IMR-90 (cell line): ENCODE measurements at regions not wholly inside any gene's neighbourhood (a gene's known extent, or its start where the extent isn't known, plus 50 kb on each side); places are given as distances from the start of the nearest gene placed in this dataset.

Source experiments
- ATAC-seq: fragments of 200-7000 bp; cut with Tn5 transposase; 2 replicates; pipeline ENCODE4 v1.9.1; 2020; ENCODE audit warnings: low read depth, mild to moderate bottlenecking, moderate library complexity
- BruUV-seq: library from RNA; stranded (reverse); fragments of 400-500 nt; replicated peaks from 2 replicates; lab custom pipeline; 2021; lab: Mats Ljungman, UMichigan
- CTCF ChIA-PET: fragments of 300-600 bp; formaldehyde crosslinking; extraction: SDS; loops from one replicate; lab custom pipeline; 2021; ENCODE audit warnings: antibody characterized with exemption; lab: Yijun Ruan, JAX
- POLR2A ChIA-PET: fragments of 300-600 bp; sonication (Branson Sonifier 250); formaldehyde crosslinking; loops from one replicate; lab custom pipeline; 2022; ENCODE audit warnings: antibody characterized with exemption; ENCODE audit not compliant: unreplicated experiment; lab: Charles Lee
- DNase-seq: peaks from one replicate; pipeline ENCODE4 v3.0.0; 2013
- H2AFZ ChIP-seq: replicated peaks from 2 replicates; pipeline ENCODE3; 2013; ENCODE audit warnings: low read length, mild to moderate bottlenecking; ENCODE audit not compliant: poor library complexity
- H2AK5ac ChIP-seq: 2 replicates; pipeline ENCODE4 v1.6.1; 2013; ENCODE audit warnings: low read depth, low read length, inconsistent platforms
- H2AK9ac ChIP-seq: replicated peaks from 2 replicates; pipeline ENCODE3; 2013; ENCODE audit warnings: mild to moderate bottlenecking, low read depth, low read length, moderate library complexity; ENCODE audit not compliant: poor library complexity
- H2BK120ac ChIP-seq: 2 replicates; pipeline ENCODE4 v1.6.1; 2013; ENCODE audit warnings: low read depth, low read length, inconsistent platforms
- H2BK15ac ChIP-seq: 3 replicates; pipeline ENCODE4 v1.6.1; 2013; ENCODE audit warnings: low read depth, low read length, inconsistent platforms
- H2BK20ac ChIP-seq: 2 replicates; pipeline ENCODE4 v1.6.1; 2013; ENCODE audit warnings: low read depth, mild to moderate bottlenecking, inconsistent platforms, low read length, moderate library complexity
- H2BK5ac ChIP-seq: 2 replicates; pipeline ENCODE4 v1.6.1; 2013; ENCODE audit warnings: mild to moderate bottlenecking, low read depth, low read length, inconsistent platforms; ENCODE audit not compliant: poor library complexity, severe bottlenecking
- H3K14ac ChIP-seq: replicated peaks from 2 replicates; pipeline ENCODE4 v1.6.1; 2013; ENCODE audit warnings: low read depth, low read length, inconsistent platforms
- H3K18ac ChIP-seq: 2 replicates; pipeline ENCODE4 v1.6.1; 2013; ENCODE audit warnings: low read depth, low read length, control low read depth
- H3K23ac ChIP-seq: 2 replicates; pipeline ENCODE4 v1.6.1; 2013; ENCODE audit warnings: low read depth, low read length, inconsistent platforms
- H3K27ac ChIP-seq: 2 replicates; pipeline ENCODE4 v1.5.1; 2013; ENCODE audit warnings: mild to moderate bottlenecking, control low read depth, low read length; ENCODE audit not compliant: insufficient read depth
- H3K27me3 ChIP-seq: 2 replicates; pipeline ENCODE4 v1.6.1; 2013; ENCODE audit warnings: low read length; ENCODE audit not compliant: control insufficient read depth, insufficient read depth
- H3K36me3 ChIP-seq: 2 replicates; pipeline ENCODE4 v1.6.1; 2013; ENCODE audit warnings: low read length, mixed read lengths; ENCODE audit not compliant: control insufficient read depth, insufficient read depth
- H3K4ac ChIP-seq: 2 replicates; pipeline ENCODE4 v1.6.1; 2013; ENCODE audit warnings: low read depth, low read length, inconsistent platforms
- H3K4me1 ChIP-seq: 2 replicates; pipeline ENCODE4 v1.6.1; 2013; ENCODE audit warnings: low read length, mixed read lengths; ENCODE audit not compliant: control insufficient read depth, insufficient read depth
- H3K4me2 ChIP-seq: 2 replicates; pipeline ENCODE4 v1.6.1; 2013; ENCODE audit warnings: low read depth, mild to moderate bottlenecking, control low read depth, low read length, moderate library complexity
- H3K4me3 ChIP-seq: 2 replicates; pipeline ENCODE4 v1.5.1; 2013; ENCODE audit warnings: low read depth, mild to moderate bottlenecking, control low read depth, low read length, moderate library complexity; ENCODE audit not compliant: insufficient read depth
- H3K56ac ChIP-seq: 2 replicates; pipeline ENCODE4 v1.6.1; 2013; ENCODE audit warnings: low read length, inconsistent platforms; ENCODE audit not compliant: insufficient read depth; ENCODE audit errors: extremely low read depth
- H3K79me1 ChIP-seq, 2 experiments: 2 replicates each; pipeline ENCODE4 v1.6.1; 2013; ENCODE audit warnings: low read length in 2 of 2, inconsistent platforms in 1 of 2, low read depth in 1 of 2
- H3K9ac ChIP-seq: 2 replicates; pipeline ENCODE4 v1.6.1; 2013; ENCODE audit warnings: low read depth, low read length, control low read depth
- H3K9me1 ChIP-seq: 2 replicates; pipeline ENCODE4 v1.6.1; 2013; ENCODE audit warnings: low read length, inconsistent platforms; ENCODE audit not compliant: insufficient read depth
- H3K9me3 ChIP-seq: 2 replicates; pipeline ENCODE4 v1.6.1; 2013; ENCODE audit warnings: low read length; ENCODE audit not compliant: control insufficient read depth, insufficient read depth
- H4K20me1 ChIP-seq: 2 replicates; pipeline ENCODE4 v1.6.1; 2013; ENCODE audit warnings: low read length, inconsistent platforms; ENCODE audit not compliant: insufficient read depth
- H4K5ac ChIP-seq: 2 replicates; pipeline ENCODE4 v1.6.1; 2013; ENCODE audit warnings: mild to moderate bottlenecking, low read depth, low read length, control low read depth
- H4K8ac ChIP-seq, 2 experiments: 2 replicates each; pipeline ENCODE4 v1.6.1; 2013; ENCODE audit warnings: low read depth in 2 of 2, low read length in 2 of 2, control low read depth in 1 of 2, inconsistent platforms in 1 of 2
- H4K91ac ChIP-seq: 2 replicates; pipeline ENCODE4 v1.6.1; 2013; ENCODE audit warnings: low read depth, low read length, inconsistent platforms; ENCODE audit not compliant: insufficient read depth
- BHLHE40 ChIP-seq: fragments of 150-350 bp; IDR thresholded peaks from 2 replicates; pipeline ENCODE4 v1.6.1; 2016; ENCODE audit warnings: mild to moderate bottlenecking, low read depth, low read length
- CEBPB ChIP-seq: IDR thresholded peaks from 2 replicates; pipeline ENCODE4 v1.6.1; 2012; ENCODE audit warnings: low read depth, low read length, improper control_type of control experiment
- FOS ChIP-seq: fragments of 150-350 bp; IDR thresholded peaks from 2 replicates; pipeline ENCODE4 v1.6.1; 2016; ENCODE audit warnings: low read depth, low read length
- MAFK ChIP-seq: IDR thresholded peaks from 2 replicates; pipeline ENCODE4 v1.6.1; 2012; ENCODE audit warnings: low read depth, low read length, improper control_type of control experiment
- MXI1 ChIP-seq: IDR thresholded peaks from 2 replicates; pipeline ENCODE4 v1.6.1; 2012; ENCODE audit warnings: low read depth, mild to moderate bottlenecking, low read length, moderate library complexity, borderline replicate concordance
- NFE2L2 ChIP-seq: fragments of 150-350 bp; IDR thresholded peaks from 2 replicates; pipeline ENCODE4 v1.6.1; 2016; ENCODE audit warnings: low read depth, mild to moderate bottlenecking, low read length
- RAD21 ChIP-seq: IDR thresholded peaks from 2 replicates; pipeline ENCODE4 v1.6.1; 2012; ENCODE audit warnings: low read length, improper control_type of control experiment
- RCOR1 ChIP-seq: IDR thresholded peaks from 2 replicates; pipeline ENCODE4 v1.6.1; 2012; ENCODE audit warnings: mild to moderate bottlenecking, low read length, improper control_type of control experiment; ENCODE audit not compliant: insufficient replicate concordance
- RFX5 ChIP-seq: IDR thresholded peaks from 2 replicates; pipeline ENCODE4 v1.8.0; 2012; ENCODE audit warnings: low read depth, mild to moderate bottlenecking, low read length, moderate library complexity
- SMC3 ChIP-seq: fragments of 150-350 bp; IDR thresholded peaks from 2 replicates; pipeline ENCODE4 v1.6.1; 2016; ENCODE audit warnings: low read depth, mild to moderate bottlenecking, antibody characterized with exemption, low read length, moderate library complexity
- WGBS, 2 experiments: methylation state at CpG; one replicate each; pipeline versions ENCODE4 v1.1.5 to v1.1.7; 2013; ENCODE audit warnings: missing lambda C conversion rate in 2 of 2; ENCODE audit not compliant: insufficient read length in 1 of 2; ENCODE audit errors: extremely low coverage in 2 of 2; 5-methylcytosine and 5-hydroxymethylcytosine counted together
- dilution Hi-C: fragments of 300-500 bp; cut with HindIII; formaldehyde crosslinking; loops from one replicate; pipeline ENCODE4 v1.14.3; 2018; ENCODE audit warnings: low sequenced_read_pairs; ENCODE audit not compliant: unreplicated experiment
- in situ Hi-C: fragments of 300-500 bp; cut with MboI; formaldehyde crosslinking; loops from 3 replicates; pipeline ENCODE4 v1.14.3; 2019; ENCODE audit warnings: low sequenced_read_pairs, inconsistent platforms, mixed read lengths
- intact Hi-C: fragments of 100-400 bp; cut with micrococcal nuclease; formaldehyde crosslinking; loops from 2 replicates; pipeline ENCODE4 v1.10.0; 2022
- TF ChIP-seq, protein P1 (sequence below): conservative IDR thresholded peaks from 2 replicates; pipeline ENCODE4 v1.5.1; 2012; ENCODE audit warnings: mild to moderate bottlenecking, low read depth, low read length, improper control_type of control experiment
- TF ChIP-seq, protein P2 (sequence below): fragments of 150-350 bp; IDR thresholded peaks from 2 replicates; pipeline ENCODE4 v1.6.1; 2017; ENCODE audit warnings: mild to moderate bottlenecking, antibody characterized with exemption, low read length, low read depth

DNA sequence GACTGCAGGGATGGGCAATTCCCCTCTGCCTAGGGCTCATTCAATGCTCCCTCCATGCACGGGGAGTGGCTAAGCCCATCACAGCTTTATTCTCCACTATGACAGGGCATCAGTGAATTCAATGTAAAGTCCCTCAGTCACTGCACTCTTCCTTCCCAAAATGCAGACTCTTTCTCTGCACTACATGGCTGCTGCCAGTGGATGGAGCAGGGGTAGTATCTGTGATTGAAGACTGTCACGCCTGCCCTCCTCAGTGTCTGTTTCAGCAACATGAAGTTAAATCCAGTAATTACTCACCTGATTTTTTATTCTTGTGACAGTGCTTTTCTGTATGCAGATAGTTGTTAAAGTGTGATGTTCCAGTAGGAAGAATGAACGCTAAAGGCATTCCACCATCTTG lies 1323.2 kb downstream of the AMY1C start:
- in situ Hi-C loops: no loop called here
- no TSS peak for BruUV-seq

More for the DNA sequence above, 1323.2 kb downstream of the AMY1C start:
- WGBS, 2 experiments: no CpG with 5 or more reads among the region's 3 CpGs
- Histone ChIP-seq H3K9me3 (peaks cover 8% of the 10 kb centered on the region; the same call in 1 of the 2 replicates), H3K14ac (no peak overlapping the region), H4K5ac (no peak overlapping the region), H3K79me1 (no peaks in the 10 kb centered on the region), H3K4me3 (no peak overlapping the region), H3K9me1 (no peaks in the 10 kb centered on the region), H2BK15ac (no peak overlapping the region), H3K56ac (no peak overlapping the region), H3K27me3 (no peaks in the 10 kb centered on the region), H3K27ac (no peak overlapping the region), H2BK20ac (no peak overlapping the region), H2BK5ac (no peak overlapping the region), H2AK5ac (no peak overlapping the region), H2AFZ (no peak overlapping the region), H3K18ac (no peak overlapping the region), H3K23ac (no peak overlapping the region), H4K8ac (no peak overlapping the region), H4K20me1 (no peaks in the 10 kb centered on the region), H2AK9ac (no peak overlapping the region), H3K9ac (no peak overlapping the region), H3K36me3 (no peaks in the 10 kb centered on the region), H3K4ac (no peak overlapping the region), H3K4me2 (no peak overlapping the region), H2BK120ac (no peak overlapping the region), H3K4me1 (no peaks in the 10 kb centered on the region), H4K91ac (no peak overlapping the region)
- ChIA-PET POLR2A (no interaction called here), CTCF (no interaction called here)
- ATAC-seq (no peak), DNase-seq (no peak)
- dilution Hi-C loops: no loop called here
- TF ChIP-seq MXI1 (no peak), NFE2L2 (no peak), MAFK (no peak), CEBPB (no peak), SMC3 (no peak), FOS (no peak), BHLHE40 (no peak), RCOR1 (no peak), RFX5 (no peak), RAD21 (no peak)
- TF ChIP-seq, protein P1, sequence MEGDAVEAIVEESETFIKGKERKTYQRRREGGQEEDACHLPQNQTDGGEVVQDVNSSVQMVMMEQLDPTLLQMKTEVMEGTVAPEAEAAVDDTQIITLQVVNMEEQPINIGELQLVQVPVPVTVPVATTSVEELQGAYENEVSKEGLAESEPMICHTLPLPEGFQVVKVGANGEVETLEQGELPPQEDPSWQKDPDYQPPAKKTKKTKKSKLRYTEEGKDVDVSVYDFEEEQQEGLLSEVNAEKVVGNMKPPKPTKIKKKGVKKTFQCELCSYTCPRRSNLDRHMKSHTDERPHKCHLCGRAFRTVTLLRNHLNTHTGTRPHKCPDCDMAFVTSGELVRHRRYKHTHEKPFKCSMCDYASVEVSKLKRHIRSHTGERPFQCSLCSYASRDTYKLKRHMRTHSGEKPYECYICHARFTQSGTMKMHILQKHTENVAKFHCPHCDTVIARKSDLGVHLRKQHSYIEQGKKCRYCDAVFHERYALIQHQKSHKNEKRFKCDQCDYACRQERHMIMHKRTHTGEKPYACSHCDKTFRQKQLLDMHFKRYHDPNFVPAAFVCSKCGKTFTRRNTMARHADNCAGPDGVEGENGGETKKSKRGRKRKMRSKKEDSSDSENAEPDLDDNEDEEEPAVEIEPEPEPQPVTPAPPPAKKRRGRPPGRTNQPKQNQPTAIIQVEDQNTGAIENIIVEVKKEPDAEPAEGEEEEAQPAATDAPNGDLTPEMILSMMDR: no peak
- TF ChIP-seq, protein P2, sequence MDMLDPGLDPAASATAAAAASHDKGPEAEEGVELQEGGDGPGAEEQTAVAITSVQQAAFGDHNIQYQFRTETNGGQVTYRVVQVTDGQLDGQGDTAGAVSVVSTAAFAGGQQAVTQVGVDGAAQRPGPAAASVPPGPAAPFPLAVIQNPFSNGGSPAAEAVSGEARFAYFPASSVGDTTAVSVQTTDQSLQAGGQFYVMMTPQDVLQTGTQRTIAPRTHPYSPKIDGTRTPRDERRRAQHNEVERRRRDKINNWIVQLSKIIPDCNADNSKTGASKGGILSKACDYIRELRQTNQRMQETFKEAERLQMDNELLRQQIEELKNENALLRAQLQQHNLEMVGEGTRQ: no peak
- intact Hi-C loops: no loop called here
